ENCODE measurements at regions not wholly inside any gene's neighbourhood (a gene's known extent, or its start where the extent isn't known, plus 50 kb on each side); places are given as distances from the start of the nearest gene placed in this dataset.
A peak's percentile ranks its signal among the peaks of the same experiment; 100 is the strongest.

DNA sequence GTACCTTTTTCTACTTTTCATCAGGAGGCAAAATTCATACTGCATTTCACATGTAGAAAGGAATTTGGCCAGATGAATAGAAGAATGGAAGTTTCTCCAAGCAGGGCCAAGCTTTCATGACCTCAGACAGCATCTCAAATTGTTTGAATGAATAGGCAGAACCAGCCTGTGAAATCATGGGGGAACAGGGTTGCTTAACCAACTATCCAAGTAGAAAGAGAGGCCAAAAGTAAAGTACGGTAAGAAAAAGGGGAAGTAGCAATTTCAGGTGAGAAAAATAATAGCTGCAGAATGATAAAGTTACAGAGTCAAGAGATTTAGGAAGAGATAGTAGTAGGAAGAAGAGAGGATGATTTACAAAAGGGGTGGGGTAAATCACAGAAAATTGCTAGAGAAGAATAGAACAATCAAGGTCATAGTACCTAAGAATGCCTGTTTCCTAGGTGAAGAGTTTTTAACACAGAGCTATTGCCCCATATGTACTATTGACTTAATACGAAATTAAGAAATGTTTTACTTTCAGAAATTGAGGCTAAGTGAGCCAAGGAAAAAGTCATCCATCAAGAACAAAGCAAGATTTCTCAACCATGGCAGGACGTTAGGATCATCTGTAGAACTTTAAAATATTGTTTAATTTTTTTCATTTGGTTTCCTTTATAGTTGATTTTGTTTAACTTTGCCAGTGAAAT, 177.1 kb upstream of the TET2 start:
- DNase-seq, result no peak

- DNase-seq, result no peak
Measured at GRCh38 chr4:104971462-104971861, 175.2 kb upstream of the TET2 start.

DNA sequence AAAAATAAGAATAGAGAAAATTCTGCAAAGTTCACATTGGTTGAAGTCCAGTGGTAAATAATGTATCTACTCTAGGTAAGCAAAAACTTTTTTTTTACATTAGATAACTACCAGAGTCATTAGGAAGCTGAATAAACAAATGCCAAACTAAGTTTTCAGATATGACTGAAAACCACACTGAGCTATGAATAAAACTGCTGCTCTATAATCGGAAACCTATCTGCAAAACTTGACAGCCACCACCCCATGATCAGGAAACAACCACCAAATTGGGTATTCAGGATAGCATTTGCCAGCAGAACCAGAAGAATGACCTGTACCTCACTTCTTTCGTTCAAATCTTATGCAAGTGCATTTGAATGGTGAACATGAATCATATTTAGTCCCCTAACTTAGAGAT, 173.0 kb upstream of the TET2 start:
- DNase-seq, result peak; percentile 18

DNA sequence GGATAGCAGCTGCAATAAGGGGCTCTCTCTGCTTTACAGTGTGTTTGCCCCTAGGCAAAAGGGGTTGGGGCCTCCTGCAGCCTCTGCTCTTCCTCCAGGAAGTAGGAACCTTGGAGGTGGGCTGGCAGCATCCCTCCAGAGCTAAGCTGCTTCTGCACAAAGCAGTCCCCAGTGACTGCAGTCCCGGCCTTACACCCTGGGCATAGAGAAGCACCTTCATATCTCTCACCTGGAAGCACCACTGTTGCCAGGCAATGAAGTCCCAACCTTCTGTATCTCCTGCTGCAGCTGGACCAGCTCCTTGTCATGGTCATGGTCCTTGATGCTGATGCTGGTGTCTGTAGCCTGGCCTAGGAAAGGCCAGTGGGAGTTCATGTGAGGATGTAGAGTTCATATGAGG, 171.1 kb upstream of the TET2 start:
- no peak for DNase-seq

DNA sequence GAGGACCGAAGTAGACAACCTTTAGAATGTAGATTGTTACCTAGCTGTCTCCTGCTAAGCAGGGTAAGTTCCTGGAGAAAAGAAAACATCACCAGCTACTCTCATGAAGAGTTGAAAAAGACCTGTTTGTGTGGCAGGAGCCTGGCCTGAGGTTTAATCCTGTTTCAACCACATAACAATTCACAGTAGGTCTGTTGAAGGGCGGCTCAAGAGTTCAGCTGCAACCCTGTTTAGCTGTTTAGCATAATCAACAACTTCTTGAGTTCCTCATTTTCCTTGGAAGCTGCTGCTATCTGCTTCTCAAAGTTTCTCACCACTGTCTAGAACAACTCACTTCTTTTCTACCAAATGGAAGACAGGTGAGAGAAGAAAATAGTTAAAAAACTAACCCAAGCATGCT, 170.4 kb upstream of the TET2 start:
- DNase-seq, result no peak

DNA sequence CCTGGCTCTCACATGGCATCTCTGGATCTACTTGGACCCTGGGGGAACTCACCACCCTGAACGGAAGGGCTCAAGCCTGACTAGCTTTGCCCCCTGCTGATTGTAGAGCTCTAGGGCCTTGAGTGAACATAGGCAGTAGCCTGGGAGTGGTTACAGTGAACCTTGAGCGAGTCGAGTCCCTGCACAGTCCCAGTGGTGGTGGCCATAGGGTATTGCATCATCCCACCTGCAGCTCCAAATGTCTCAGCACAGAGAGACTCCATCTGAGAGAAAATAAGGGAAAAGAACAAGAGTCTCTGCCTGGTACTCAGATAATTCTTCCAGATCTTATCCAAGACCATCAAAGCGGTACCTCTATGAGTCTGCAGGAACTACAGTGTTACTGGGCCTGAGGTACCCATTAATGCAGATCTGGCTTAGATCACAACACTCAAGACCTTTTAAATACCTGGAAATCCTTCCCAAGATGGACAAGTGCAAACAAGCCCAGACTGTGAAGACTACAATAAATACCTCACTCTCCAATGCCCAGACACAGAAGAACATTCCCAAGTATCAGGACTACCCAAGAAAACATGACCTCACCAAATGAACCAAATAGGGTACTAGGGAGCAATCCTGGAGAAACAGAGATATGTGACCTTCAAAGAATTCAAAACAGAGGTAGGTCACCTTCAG, 167.5 kb upstream of the TET2 start:
- no peak for DNase-seq

DNA sequence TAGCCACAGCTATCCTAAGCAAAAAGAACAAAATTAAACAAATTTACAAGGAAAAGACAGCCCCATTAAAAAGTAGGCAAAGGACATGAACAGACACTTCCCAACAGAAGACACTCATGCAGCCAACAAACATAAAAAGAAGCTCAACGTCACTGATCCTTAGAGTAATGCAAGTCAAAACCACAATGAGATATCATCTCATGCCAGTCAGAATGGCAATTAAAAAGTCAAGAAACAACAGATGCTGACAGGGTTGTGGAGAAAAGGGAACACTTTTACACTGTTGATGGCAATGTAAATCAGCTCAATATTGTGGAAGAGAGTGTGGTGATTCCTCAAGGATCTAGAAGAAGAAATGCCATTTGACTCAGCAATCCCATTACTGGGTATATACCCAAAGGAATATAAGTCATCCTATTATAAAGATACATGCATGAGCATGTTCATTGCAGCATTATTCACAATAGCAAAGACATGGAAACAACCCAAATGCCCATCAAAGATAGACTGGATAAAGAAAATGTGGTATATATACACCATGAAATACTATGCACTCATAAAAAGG, 163.0 kb upstream of the TET2 start:
- no peak for DNase-seq

- no peak for DNase-seq
Measured at GRCh38 chr4:104986306-104986705, 160.4 kb upstream of the TET2 start.

GRCh38 chr4:104989371-104989770, 157.3 kb upstream of the TET2 start:
- DNase-seq, result no peak

DNA sequence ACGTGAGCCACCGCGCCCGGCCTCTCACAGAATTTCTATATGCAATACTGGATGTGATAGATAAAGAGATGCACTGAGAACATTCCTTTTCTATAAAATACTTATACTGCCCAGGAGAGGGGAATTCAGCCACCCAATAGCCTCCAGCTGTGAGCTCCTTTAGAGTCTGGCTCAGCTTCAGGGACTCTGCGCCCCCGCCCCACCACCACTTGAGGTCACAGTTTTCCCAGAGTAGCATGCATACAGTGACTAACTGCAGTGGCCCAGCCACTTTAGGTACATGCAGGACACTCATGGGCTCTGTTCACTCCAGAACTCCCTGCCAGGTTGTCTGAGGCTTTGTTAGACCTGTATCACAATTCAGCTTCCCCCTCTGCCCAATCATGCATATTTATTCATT, 144.4 kb upstream of the TET2 start:
- no peak for DNase-seq

GRCh38 chr4:105014234-105014633, 132.4 kb upstream of the TET2 start:
- no peak for DNase-seq

GRCh38 chr4:105014635-105015034, 132.0 kb upstream of the TET2 start:
- no peak for DNase-seq

DNA sequence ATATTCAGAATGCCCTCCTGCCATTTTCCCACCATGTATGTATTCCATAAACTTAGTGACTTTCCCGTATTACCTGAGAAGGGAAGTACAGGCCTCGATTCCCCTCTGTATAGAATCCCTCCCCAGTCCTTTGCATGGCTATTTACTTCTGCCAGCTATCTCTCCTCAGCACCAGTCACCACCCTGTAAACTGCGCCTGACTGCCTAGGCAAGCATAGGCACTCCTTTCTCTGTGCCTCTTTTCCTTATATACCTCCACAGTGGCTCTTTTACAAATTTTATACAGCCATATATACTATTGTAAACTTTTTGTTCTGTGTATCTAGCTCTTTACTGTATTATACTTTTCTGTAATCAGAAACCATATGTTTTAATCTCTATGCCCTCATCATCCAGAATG, 130.9 kb upstream of the TET2 start:
- DNase-seq, result no peak

DNA sequence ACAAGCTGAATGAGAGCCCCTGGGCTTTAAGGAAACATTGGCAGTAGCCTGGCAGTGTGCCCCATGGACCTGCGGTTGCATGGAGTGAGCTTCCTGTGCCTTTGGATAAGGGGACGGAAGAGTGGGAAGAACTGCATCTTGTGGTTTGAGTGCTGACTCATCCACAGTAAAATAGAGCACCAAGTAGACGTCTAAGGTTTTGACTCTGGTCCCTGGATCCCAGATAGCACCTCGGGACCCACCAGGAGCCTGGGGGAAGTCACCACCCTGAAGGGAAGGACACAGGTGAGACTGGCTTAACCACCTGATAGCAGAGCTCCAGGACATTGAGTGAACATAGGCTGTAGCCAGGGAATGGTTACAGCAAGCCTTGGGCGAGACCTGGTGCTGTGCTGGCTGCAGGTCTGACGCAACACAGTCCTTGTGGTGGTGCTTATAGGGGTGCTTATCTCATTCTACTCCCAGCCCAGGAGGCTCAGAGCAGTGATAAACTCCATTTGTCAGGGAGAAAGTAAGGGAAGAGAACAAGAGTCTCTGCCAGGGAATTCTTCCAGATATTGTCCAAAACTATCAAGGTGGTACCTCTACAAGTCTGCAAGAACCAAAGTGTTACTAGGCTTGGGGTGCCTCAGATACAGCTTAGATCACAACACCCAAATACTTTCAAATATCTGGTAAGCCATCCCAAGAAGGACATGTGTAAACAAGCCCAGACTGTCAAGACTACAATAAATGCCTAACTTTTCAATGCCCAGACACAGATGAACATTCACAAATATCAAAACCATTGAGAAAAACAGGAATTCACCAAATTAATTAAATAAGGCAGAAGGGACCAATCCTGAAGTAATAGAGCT, 123.6 kb upstream of the TET2 start:
- DNase-seq, result no peak

- no peak for DNase-seq
Measured at GRCh38 chr4:105023668-105024055, 123.0 kb upstream of the TET2 start.

DNA sequence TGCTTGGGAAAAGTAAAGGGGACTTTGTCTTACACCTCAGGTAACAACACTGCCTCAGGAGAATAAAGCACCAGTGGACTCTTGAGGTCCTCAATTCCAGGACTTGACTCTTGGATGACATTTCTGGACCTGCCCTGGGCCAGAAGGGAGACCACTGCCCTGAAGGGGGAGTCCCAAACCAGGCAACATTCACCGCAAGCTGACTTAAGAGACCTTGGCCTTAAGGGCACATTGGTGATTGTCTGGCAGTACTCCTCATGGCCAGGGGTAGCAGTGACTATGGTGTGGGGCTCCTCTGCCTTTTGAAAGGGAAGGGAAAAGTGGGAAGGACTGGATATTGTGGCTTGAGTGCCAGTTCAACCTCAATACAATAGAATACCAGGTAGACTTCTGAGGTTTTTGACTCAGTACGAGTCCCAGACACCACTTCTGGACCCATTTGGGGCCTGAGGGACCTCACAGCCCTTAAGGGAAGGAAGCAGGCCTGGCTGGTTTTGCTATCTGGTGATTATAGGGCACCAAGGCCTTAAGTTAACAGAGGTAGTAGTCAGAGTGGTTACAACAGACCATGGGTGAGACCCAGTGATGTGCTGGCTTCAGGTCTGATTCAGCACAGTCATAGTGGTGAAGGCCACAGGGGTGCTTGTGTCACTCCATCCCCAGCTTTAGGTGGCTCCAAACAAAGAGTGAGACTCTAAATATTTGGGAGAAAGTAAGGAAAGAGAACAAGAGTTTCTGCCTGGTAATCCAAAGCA, 121.2 kb upstream of the TET2 start:
- DNase-seq, result no peak

GRCh38 chr4:105036991-105037390, 109.7 kb upstream of the TET2 start:
- no peak for DNase-seq

GRCh38 chr4:105042451-105042850, 104.2 kb upstream of the TET2 start:
- DNase-seq, result no peak

DNA sequence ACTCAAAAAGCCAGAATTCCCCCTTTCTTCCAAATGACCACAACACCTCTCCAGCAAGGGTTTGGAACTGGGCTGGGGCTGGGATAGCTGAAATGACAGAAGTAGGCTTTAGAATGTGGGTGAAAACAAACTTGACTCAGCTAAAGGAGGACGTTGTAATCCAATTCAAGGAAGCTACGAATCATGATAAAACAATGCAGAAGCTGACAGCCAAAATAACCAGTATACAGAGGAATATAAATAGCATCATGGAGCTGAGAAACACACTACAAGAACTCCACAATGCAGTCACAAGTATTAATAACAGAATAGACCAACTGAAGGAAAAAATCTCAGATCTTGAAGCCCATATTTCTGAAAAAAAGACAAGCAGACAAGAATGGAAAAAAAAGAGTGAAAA, 95.8 kb upstream of the TET2 start:
- DNase-seq, result no peak

DNA sequence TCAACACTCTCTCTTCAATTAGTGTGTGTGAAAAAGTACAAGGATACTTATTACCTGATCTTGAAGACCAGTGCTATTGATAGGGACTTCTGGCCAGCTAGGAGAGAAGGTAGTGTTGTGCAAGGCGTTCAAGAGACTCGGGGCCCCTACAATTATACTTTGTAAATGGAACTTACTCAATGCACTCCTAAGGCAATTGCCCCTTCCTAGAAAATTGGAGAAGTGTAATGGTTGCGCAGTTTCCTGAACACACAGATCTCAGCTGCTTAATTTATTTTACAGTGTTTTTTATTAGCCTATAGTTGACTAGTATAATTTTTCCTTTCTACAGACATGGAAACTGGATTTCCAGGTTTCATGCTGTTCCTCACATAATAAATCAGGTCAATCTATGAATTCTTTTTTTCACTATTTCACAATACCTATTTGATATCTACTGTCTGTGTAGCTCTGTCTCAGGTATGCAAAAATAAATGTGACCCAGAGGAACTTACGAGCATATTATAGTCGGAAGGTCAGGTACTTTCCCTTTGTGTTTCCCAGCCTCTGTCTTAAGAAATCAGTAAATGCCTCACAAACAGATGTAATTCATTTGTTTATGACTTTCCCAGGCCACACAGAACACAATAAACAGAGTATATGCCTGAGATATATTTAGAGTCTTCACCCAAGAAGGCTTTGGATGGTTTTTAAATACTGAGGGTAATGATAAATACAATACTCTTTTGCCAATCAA, 89.1 kb upstream of the TET2 start:
- no peak for DNase-seq

DNA sequence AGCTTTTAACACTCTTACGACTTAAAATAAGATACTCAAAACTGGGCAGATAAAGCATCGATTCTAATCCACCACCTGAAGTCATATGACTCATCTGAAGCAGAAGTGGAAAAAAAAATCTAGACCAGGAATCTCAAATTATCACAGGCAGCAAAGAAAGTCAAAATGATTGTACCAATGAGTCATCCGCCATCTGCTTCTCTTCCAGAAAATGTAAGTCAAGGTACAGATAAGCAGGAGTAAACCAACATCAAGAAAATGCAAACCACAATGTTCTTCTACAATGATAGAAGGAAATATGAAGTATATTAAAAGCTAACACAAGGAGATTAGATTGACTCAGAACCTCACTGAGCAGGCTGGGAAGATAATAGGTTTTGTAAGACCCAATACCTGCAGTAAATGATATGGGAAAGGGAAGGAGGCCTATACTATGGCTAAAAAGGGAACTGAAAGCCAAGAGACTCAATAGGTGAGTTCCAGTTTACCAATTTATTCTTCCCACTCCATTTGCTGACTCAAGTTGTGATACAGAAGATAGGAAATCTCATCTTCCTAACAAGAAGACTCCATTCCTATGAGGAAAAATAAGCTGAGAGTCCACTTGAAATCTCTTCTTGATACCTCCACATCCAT, 88.4 kb upstream of the TET2 start:
- DNase-seq, result peak; percentile 74

GRCh38 chr4:105059337-105059736, 87.3 kb upstream of the TET2 start:
- DNase-seq, result peak; percentile 69
